ENCODE measurements at regions not wholly inside any gene's neighbourhood (a gene's known extent, or its start where the extent isn't known, plus 50 kb on each side); places are given as distances from the start of the nearest gene placed in this dataset.

GRCh38 chr2:42117923-42118753 lies 51.0 kb upstream of the EML4 start:
- Histone ChIP-seq H3K4me1 (ENCODE audit: insufficient read depth, low read length, poor library complexity, severe bottlenecking) (peaks cover 28% of the 10 kb centered on the region), H3K27ac (ENCODE audit: low read depth, low read length, poor library complexity, severe bottlenecking) (peak overlapping the region; percentile 3), H3K9me3 (ENCODE audit: low read depth, low read length, poor library complexity, severe bottlenecking) (peaks cover 5% of the 10 kb centered on the region), H3K36me3 (ENCODE audit: insufficient read depth, low read length, poor library complexity, severe bottlenecking) (no peaks in the 10 kb centered on the region), H3K4me3 (ENCODE audit: low read depth, low read length, poor library complexity, severe bottlenecking) (no peak overlapping the region), H3K27me3 (replicated peaks; ENCODE audit: insufficient read depth, low read depth, low read length, poor library complexity) (no peaks in the 10 kb centered on the region)
- CTCF ChIA-PET, result no interaction called here
- POLR2A ChIA-PET (ENCODE audit: low non-redundant PET), result no interaction called here
- intact Hi-C loops (cut with micrococcal nuclease; ENCODE audit: unreplicated experiment), result no loop called here
- DNase-seq (ENCODE audit: low spot score), result peak; percentile 75
- no TSS peak for BruUV-seq (replicated peaks)
- no peak for TF ChIP-seq EZH2 (IDR thresholded peaks at IDR 0.05; ENCODE audit: borderline replicate concordance, low read depth, low read length, poor library complexity, severe bottlenecking)
- TF ChIP-seq, protein P1, sequence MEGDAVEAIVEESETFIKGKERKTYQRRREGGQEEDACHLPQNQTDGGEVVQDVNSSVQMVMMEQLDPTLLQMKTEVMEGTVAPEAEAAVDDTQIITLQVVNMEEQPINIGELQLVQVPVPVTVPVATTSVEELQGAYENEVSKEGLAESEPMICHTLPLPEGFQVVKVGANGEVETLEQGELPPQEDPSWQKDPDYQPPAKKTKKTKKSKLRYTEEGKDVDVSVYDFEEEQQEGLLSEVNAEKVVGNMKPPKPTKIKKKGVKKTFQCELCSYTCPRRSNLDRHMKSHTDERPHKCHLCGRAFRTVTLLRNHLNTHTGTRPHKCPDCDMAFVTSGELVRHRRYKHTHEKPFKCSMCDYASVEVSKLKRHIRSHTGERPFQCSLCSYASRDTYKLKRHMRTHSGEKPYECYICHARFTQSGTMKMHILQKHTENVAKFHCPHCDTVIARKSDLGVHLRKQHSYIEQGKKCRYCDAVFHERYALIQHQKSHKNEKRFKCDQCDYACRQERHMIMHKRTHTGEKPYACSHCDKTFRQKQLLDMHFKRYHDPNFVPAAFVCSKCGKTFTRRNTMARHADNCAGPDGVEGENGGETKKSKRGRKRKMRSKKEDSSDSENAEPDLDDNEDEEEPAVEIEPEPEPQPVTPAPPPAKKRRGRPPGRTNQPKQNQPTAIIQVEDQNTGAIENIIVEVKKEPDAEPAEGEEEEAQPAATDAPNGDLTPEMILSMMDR (conservative IDR thresholded peaks at IDR 0.05; ENCODE audit: low read depth, low read length), result no peak

- BruUV-seq (replicated peaks), result no TSS peak
- Histone ChIP-seq H3K4me3 (ENCODE audit: low read depth, low read length, poor library complexity, severe bottlenecking) (no peak overlapping the region), H3K9me3 (ENCODE audit: low read depth, low read length, poor library complexity, severe bottlenecking) (peaks cover 5% of the 10 kb centered on the region), H3K27me3 (replicated peaks; ENCODE audit: insufficient read depth, low read depth, low read length, poor library complexity) (no peaks in the 10 kb centered on the region), H3K36me3 (ENCODE audit: insufficient read depth, low read length, poor library complexity, severe bottlenecking) (no peaks in the 10 kb centered on the region), H3K4me1 (ENCODE audit: insufficient read depth, low read length, poor library complexity, severe bottlenecking) (peaks cover 35% of the 10 kb centered on the region), H3K27ac (ENCODE audit: low read depth, low read length, poor library complexity, severe bottlenecking) (no peak overlapping the region)
- TF ChIP-seq, protein P1 (conservative IDR thresholded peaks at IDR 0.05; ENCODE audit: low read depth, low read length), result no peak
- TF ChIP-seq EZH2 (IDR thresholded peaks at IDR 0.05; ENCODE audit: borderline replicate concordance, low read depth, low read length, poor library complexity, severe bottlenecking), result no peak
- intact Hi-C loops (cut with micrococcal nuclease; ENCODE audit: unreplicated experiment), result no loop called here
- ChIA-PET CTCF (no interaction called here), POLR2A (ENCODE audit: low non-redundant PET) (no interaction called here)
- no peak for DNase-seq (ENCODE audit: low spot score)
These were observed 50.2 kb upstream of the EML4 start for GRCh38 chr2:42118754-42119569.

Measured in A673 (cell line).